Testis (tissue), 2 donors: ENCODE measurements at regions not wholly inside any gene's neighbourhood (a gene's known extent, or its start where the extent isn't known, plus 50 kb on each side); places are given as distances from the start of the nearest gene placed in this dataset.

Source experiments
- DNase-seq: peaks from one replicate; pipeline ENCODE4 v3.0.0-alpha.2; 2019
- H3K27ac ChIP-seq, 2 donors: fragments of 200-600 bp; sonication (generic); one replicate each; pipeline ENCODE4 v1.5.1; 2019
- H3K27me3 ChIP-seq: fragments of 200-600 bp; sonication (generic); one replicate; pipeline ENCODE4 v1.5.1; 2019
- H3K36me3 ChIP-seq: fragments of 200-600 bp; sonication (generic); one replicate; pipeline ENCODE4 v1.5.1; 2017; ENCODE audit warnings: low read depth; ENCODE audit errors: missing control alignments
- H3K4me1 ChIP-seq: fragments of 200-600 bp; sonication (generic); one replicate; pipeline ENCODE4 v1.5.1; 2019
- H3K4me3 ChIP-seq, 2 donors: fragments of 200-600 bp; sonication (generic); one replicate each; pipeline ENCODE4 v1.5.1; 2017 to 2019
- H3K9me3 ChIP-seq: fragments of 200-600 bp; sonication (generic); one replicate; pipeline ENCODE4 v1.5.1; 2017
- CTCF ChIP-seq, 3 experiments: fragments of 450-650 bp in 2 of 3; fragments of 200-600 bp in 1 of 3; sonication (generic) in 1 of 3; IDR thresholded peaks; one replicate each; pipeline ENCODE4 v1.5.1; 2016 to 2019; ENCODE audit warnings: antibody characterized with exemption in 3 of 3, mild to moderate bottlenecking in 2 of 3, moderate library complexity in 1 of 3
- POLR2A ChIP-seq: fragments of 450-650 bp; IDR thresholded peaks from one replicate; pipeline ENCODE4 v1.6.1; 2017; ENCODE audit warnings: antibody characterized with exemption, mild to moderate bottlenecking, moderate library complexity
- WGBS, 2 donors: methylation state at CpG; one replicate each; pipeline ENCODE4 v1.1.5; 2018; 5-methylcytosine and 5-hydroxymethylcytosine counted together
- intact Hi-C: fragments of 100-400 bp; cut with DNase I; formaldehyde crosslinking; loops from one replicate; pipeline ENCODE4 v1.15.1; 2023; ENCODE audit warnings: low total_unique reads

GRCh38 chr16:35735403-35736251 is 2276.2 kb downstream of the TP53TG3F start:
- no peak for DNase-seq
- no peaks in the 10 kb centered on the region for H3K4me1 ChIP-seq
- no peaks in the 10 kb centered on the region for H3K27me3 ChIP-seq
- no peak overlapping the region for H3K4me3 ChIP-seq
- H3K9me3 ChIP-seq, result no peaks in the 10 kb centered on the region
- no peaks in the 10 kb centered on the region for H3K36me3 ChIP-seq
- H3K27ac ChIP-seq, result no peak overlapping the region
- WGBS, 2 donors, result 60 to 69% methylated on average over 25 to 27 of the region's 27 CpGs
- intact Hi-C loops, result no loop called here
- TF ChIP-seq CTCF (IDR thresholded peaks at IDR 0.05), result no peak
- no peak for TF ChIP-seq POLR2A

GRCh38 chr16:35736546-35736945 is 2277.1 kb downstream of the TP53TG3F start:
- TF ChIP-seq CTCF (IDR thresholded peaks at IDR 0.05) (no peak), POLR2A (no peak)
- no peak for DNase-seq
- WGBS, 2 donors, result 32 to 35% methylated on average over 2 of the region's 2 CpGs

GRCh38 chr16:35737076-35737475 is 2277.7 kb downstream of the TP53TG3F start:
- intact Hi-C loops, result no loop called here
- Histone ChIP-seq H3K36me3 (no peaks in the 10 kb centered on the region), H3K4me3 (no peak overlapping the region), H3K9me3 (no peaks in the 10 kb centered on the region), H3K27me3 (no peaks in the 10 kb centered on the region), H3K4me1 (no peaks in the 10 kb centered on the region), H3K27ac (no peak overlapping the region)
- TF ChIP-seq CTCF (IDR thresholded peaks at IDR 0.05) (no peak), POLR2A (no peak)
- DNase-seq, result no peak
- 76 to 77% methylated on average over 3 of the region's 3 CpGs for WGBS, 2 donors

More at GRCh38 chr16:35736546-35736945, 2277.1 kb downstream of the TP53TG3F start:
- intact Hi-C loops, result no loop called here
- Histone ChIP-seq H3K9me3 (no peaks in the 10 kb centered on the region), H3K27me3 (no peaks in the 10 kb centered on the region), H3K36me3 (no peaks in the 10 kb centered on the region), H3K27ac (no peak overlapping the region), H3K4me3 (no peak overlapping the region), H3K4me1 (no peaks in the 10 kb centered on the region)

GRCh38 chr16:35741546-35741945 is 2282.1 kb downstream of the TP53TG3F start:
- intact Hi-C loops, result no loop called here
- H3K36me3 ChIP-seq, result no peaks in the 10 kb centered on the region
- 62 to 66% methylated on average over 4 of the region's 4 CpGs for WGBS, 2 donors
- no peaks in the 10 kb centered on the region for H3K9me3 ChIP-seq
- TF ChIP-seq POLR2A, result no peak
- no peak for TF ChIP-seq CTCF (IDR thresholded peaks at IDR 0.05)
- no peak overlapping the region for H3K4me3 ChIP-seq
- no peak overlapping the region for H3K27ac ChIP-seq
- no peaks in the 10 kb centered on the region for H3K4me1 ChIP-seq
- no peaks in the 10 kb centered on the region for H3K27me3 ChIP-seq
- DNase-seq, result no peak
